Esophagus squamous epithelium (tissue), 5 donors: ENCODE measurements at regions not wholly inside any gene's neighbourhood (a gene's known extent, or its start where the extent isn't known, plus 50 kb on each side); places are given as distances from the start of the nearest gene placed in this dataset.

ENCODE experiments used
- DNase-seq: peaks from one replicate; lab custom pipeline; 2025; lab: John Stamatoyannopoulos, UW
- H3K27ac ChIP-seq, 4 donors: fragments of 200-600 bp; sonication (generic); one replicate each; pipeline ENCODE4 v1.5.1; 2016 to 2019; ENCODE audit warnings: mild to moderate bottlenecking in 1 of 4
- H3K27me3 ChIP-seq, 4 donors: fragments of 200-600 bp; sonication (generic); 1 replicate in 3 of 4; 2 replicates in 1 of 4; pipeline versions ENCODE4 v1.5.1 to v1.6.0; 2017 to 2021; ENCODE audit warnings: antibody characterized with exemption in 1 of 4
- H3K36me3 ChIP-seq, 3 donors: fragments of 200-600 bp; sonication (generic); one replicate each; pipeline ENCODE4 v1.5.1; 2016 to 2019
- H3K4me1 ChIP-seq, 3 donors: fragments of 200-600 bp; sonication (generic); one replicate each; pipeline ENCODE4 v1.5.1; 2017 to 2019
- H3K4me3 ChIP-seq, 4 donors: fragments of 200-600 bp; sonication (generic); 1 replicate in 3 of 4; 2 replicates in 1 of 4; pipeline ENCODE4 v1.5.1; 2016 to 2019; ENCODE audit warnings: mild to moderate bottlenecking in 2 of 4, moderate library complexity in 1 of 4
- H3K9me3 ChIP-seq, 3 donors: fragments of 200-600 bp; sonication (generic); one replicate each; pipeline ENCODE4 v1.5.1; 2016 to 2019
- CTCF ChIP-seq, 6 experiments: fragments of 450-650 bp in 4 of 6; fragments of 200-600 bp in 2 of 6; sonication (generic) in 2 of 6; IDR thresholded peaks; one replicate each; pipeline ENCODE4 v1.5.1; 2016 to 2019; ENCODE audit warnings: antibody characterized with exemption in 6 of 6, mild to moderate bottlenecking in 4 of 6, moderate library complexity in 4 of 6
- POLR2A ChIP-seq, 4 donors: fragments of 450-650 bp; IDR thresholded peaks; one replicate each; pipeline ENCODE4 v1.6.1; 2017; ENCODE audit warnings: antibody characterized with exemption in 4 of 4, mild to moderate bottlenecking in 4 of 4, moderate library complexity in 3 of 4
- WGBS, 2 donors: methylation state at CpG; one replicate each; pipeline ENCODE4 v1.1.5; 2018; 5-methylcytosine and 5-hydroxymethylcytosine counted together
- intact Hi-C: fragments of 100-400 bp; cut with DNase I; formaldehyde crosslinking; loops from one replicate; pipeline ENCODE4 v1.15.0; 2022
- donor health status: DM: yes; HTN: yes; CAD: no.

- Histone ChIP-seq H3K27ac (no peak overlapping the region), H3K4me3 (no peak overlapping the region), H3K4me1 (peaks cover 0 to 15% (median 5%) of the 10 kb centered on the region in 3 donors), H3K36me3 (no peaks in the 10 kb centered on the region), H3K27me3 (no peaks in the 10 kb centered on the region), H3K9me3 (no peaks in the 10 kb centered on the region)
- intact Hi-C loops = no loop called here
- DNase-seq = no peak
- no peak for TF ChIP-seq POLR2A (IDR thresholded peaks at IDR 0.05)
- no peak for TF ChIP-seq CTCF (IDR thresholded peaks at IDR 0.05)
- WGBS, 2 donors = 63 to 89% methylated on average over 1 of the region's 1 CpG
Measured at GRCh38 chr12:75887979-75888378, 143.6 kb downstream of the PHLDA1 start.

DNA sequence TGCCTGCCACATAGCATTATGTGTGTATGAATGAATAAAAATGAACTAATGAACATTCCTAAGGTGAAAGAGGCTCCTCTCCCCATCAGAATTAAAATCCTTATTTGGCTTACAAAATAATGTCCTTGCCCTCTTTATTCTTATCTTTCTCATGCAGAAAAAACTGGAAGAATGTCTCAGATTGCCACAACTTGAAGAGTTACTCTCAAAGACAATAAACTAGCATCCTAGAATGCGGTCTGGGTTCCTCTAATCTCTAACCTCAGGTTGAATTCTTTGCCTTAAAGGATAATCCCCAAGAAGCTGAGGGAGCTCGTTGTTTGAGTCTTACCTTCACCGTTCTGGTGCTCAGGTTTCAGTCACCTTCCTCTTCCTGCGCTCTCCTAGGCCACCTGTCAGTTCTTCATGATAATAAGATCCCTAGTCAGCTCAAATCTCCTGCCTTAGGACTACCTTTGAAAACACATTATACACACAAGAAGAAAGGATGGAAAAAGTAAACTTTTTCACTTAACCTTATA is 147.1 kb downstream of the PHLDA1 start:
- no peak overlapping the region for H3K27ac ChIP-seq
- H3K4me1 ChIP-seq = peaks cover 0 to 6% (median 5%) of the 10 kb centered on the region in 3 donors
- no peaks in the 10 kb centered on the region for H3K36me3 ChIP-seq
- DNase-seq = no peak
- no peak for TF ChIP-seq CTCF (IDR thresholded peaks at IDR 0.05)
- TF ChIP-seq POLR2A (IDR thresholded peaks at IDR 0.05) = no peak
- 83 to 85% methylated on average over 4 of the region's 4 CpGs for WGBS, 2 donors
- no peaks in the 10 kb centered on the region for H3K9me3 ChIP-seq
- intact Hi-C loops = no loop called here
- H3K27me3 ChIP-seq = no peaks in the 10 kb centered on the region
- H3K4me3 ChIP-seq = no peak overlapping the region

DNA sequence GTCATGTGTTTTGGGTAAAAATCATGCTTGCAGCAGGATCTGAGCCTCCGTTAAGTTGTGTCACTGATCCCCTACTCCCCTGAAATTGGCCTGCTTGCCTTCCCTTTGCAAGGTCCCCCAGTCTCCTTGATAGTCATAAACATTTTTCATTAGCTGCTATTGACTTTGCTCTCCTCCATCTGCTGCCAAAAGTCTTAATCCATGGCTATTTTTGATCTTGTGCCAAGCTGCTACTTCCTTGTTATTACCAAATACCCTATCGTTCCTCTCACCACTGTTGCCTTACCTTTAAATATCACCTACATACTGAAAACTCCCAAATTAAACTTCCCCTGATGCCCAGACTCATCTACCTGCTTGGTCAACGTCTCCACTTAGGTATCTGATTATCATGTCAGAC is 148.3 kb downstream of the PHLDA1 start:
- DNase-seq = no peak
- Histone ChIP-seq H3K36me3 (no peaks in the 10 kb centered on the region), H3K27ac (no peak overlapping the region), H3K4me3 (no peak overlapping the region), H3K27me3 (no peaks in the 10 kb centered on the region), H3K9me3 (no peaks in the 10 kb centered on the region), H3K4me1 (peaks cover 0 to 6% (median 5%) of the 10 kb centered on the region in 3 donors)
- TF ChIP-seq CTCF (IDR thresholded peaks at IDR 0.05) = no peak
- no peak for TF ChIP-seq POLR2A (IDR thresholded peaks at IDR 0.05)
- intact Hi-C loops = no loop called here
- 56 to 64% methylated on average over 3 of the region's 3 CpGs for WGBS, 2 donors

GRCh38 chr12:75882421-75882820 is 149.2 kb downstream of the PHLDA1 start:
- no peak overlapping the region for H3K4me3 ChIP-seq
- peaks cover 0 to 14% (median 13%) of the 10 kb centered on the region in 3 donors for H3K4me1 ChIP-seq
- H3K9me3 ChIP-seq = no peaks in the 10 kb centered on the region
- H3K27me3 ChIP-seq = no peaks in the 10 kb centered on the region
- H3K27ac ChIP-seq = no peak overlapping the region
- no peak for DNase-seq
- H3K36me3 ChIP-seq = no peaks in the 10 kb centered on the region
- intact Hi-C loops = no loop called here
- TF ChIP-seq POLR2A (IDR thresholded peaks at IDR 0.05) (no peak), CTCF (IDR thresholded peaks at IDR 0.05) (no peak)
- WGBS, 2 donors = 52 to 67% methylated on average over 3 of the region's 3 CpGs

- intact Hi-C loops = no loop called here
- Histone ChIP-seq H3K4me1 (peaks cover 0 to 19% (median 18%) of the 10 kb centered on the region in 3 donors), H3K27ac (no peak overlapping the region)
Measured at GRCh38 chr12:75881920-75882319, 149.7 kb downstream of the PHLDA1 start.

More at GRCh38 chr12:75881920-75882319, 149.7 kb downstream of the PHLDA1 start:
- Histone ChIP-seq H3K27me3 (no peaks in the 10 kb centered on the region), H3K4me3 (no peak overlapping the region), H3K36me3 (no peaks in the 10 kb centered on the region), H3K9me3 (no peaks in the 10 kb centered on the region)
- no peak for TF ChIP-seq POLR2A (IDR thresholded peaks at IDR 0.05)
- no peak for TF ChIP-seq CTCF (IDR thresholded peaks at IDR 0.05)
- no peak for DNase-seq
